GM18511 (cell line): ENCODE measurements at regions not wholly inside any gene's neighbourhood (a gene's known extent, or its start where the extent isn't known, plus 50 kb on each side); places are given as distances from the start of the nearest gene placed in this dataset.

Source experiments
- ATAC-seq: cut with Tn5 transposase; IDR thresholded peaks from one replicate; pipeline ENCODE4 v1.9.1; 2021; ENCODE audit warnings: mild to moderate bottlenecking, moderate library complexity; ENCODE audit not compliant: unreplicated experiment

GRCh38 chr6:65819152-65819551, 112.1 kb upstream of the EYS start:
- no peak for ATAC-seq

- no peak for ATAC-seq
Measured at GRCh38 chr6:65818576-65818975, 111.5 kb upstream of the EYS start.

- no peak for ATAC-seq
Measured at GRCh38 chr6:65816991-65817390, 110.0 kb upstream of the EYS start.

GRCh38 chr6:65814071-65814470, 107.0 kb upstream of the EYS start:
- ATAC-seq = no peak

GRCh38 chr6:65803186-65803585, 96.2 kb upstream of the EYS start:
- no peak for ATAC-seq

- no peak for ATAC-seq
Measured at GRCh38 chr6:65799389-65799788, 92.4 kb upstream of the EYS start.

GRCh38 chr6:65798280-65799014, 91.4 kb upstream of the EYS start:
- no peak for ATAC-seq

- ATAC-seq = no peak
Measured at GRCh38 chr6:65790666-65791065, 83.6 kb upstream of the EYS start.

GRCh38 chr6:65787787-65788186, 80.8 kb upstream of the EYS start:
- no peak for ATAC-seq

GRCh38 chr6:65786815-65787214, 79.8 kb upstream of the EYS start:
- ATAC-seq = no peak

GRCh38 chr6:65780691-65781090, 73.7 kb upstream of the EYS start:
- no peak for ATAC-seq

GRCh38 chr6:65776332-65776731, 69.3 kb upstream of the EYS start:
- ATAC-seq = no peak

GRCh38 chr6:65771946-65772345, 64.9 kb upstream of the EYS start:
- ATAC-seq = no peak

- ATAC-seq = no peak
Measured at GRCh38 chr6:65761890-65762289, 54.9 kb upstream of the EYS start.

- ATAC-seq = no peak
Measured at GRCh38 chr6:65760285-65760684, 53.3 kb upstream of the EYS start.
